ENCODE measurements at regions not wholly inside any gene's neighbourhood (a gene's known extent, or its start where the extent isn't known, plus 50 kb on each side); places are given as distances from the start of the nearest gene placed in this dataset.
"Not testable (repeated sequence)": the region's sequence is repeated elsewhere in the genome, so short reads cannot be mapped to it uniquely, and the experiment has no call there.

GRCh38 chr11:80958987-80959386 is 1518.2 kb upstream of the TENM4 start:
- DNase-seq (ENCODE audit: low read depth) = no peak

DNA sequence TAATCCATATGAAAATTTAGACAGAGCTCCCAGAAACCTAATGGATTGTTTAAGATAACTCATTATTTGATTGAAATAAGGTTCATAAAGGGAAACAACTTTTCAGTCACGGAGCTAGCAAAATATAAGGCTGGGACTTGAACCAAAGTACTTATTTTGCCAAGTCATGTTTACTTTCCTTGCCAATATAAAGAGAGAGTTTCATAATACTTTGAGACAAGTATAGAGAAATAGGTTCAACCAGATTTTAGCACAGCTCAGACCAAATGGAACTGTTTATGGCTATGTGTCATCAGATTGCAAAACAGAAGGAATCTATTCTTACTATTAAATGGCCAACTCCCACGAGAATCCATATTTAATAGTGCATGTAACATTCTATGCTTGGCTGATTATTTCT is 1517.5 kb upstream of the TENM4 start:
- DNase-seq (ENCODE audit: low read depth) = no peak

GRCh38 chr11:80955588-80955987 is 1514.8 kb upstream of the TENM4 start:
- no peak for DNase-seq (ENCODE audit: low read depth)

- no peak for DNase-seq (ENCODE audit: low read depth)
These were observed 1508.0 kb upstream of the TENM4 start for GRCh38 chr11:80948781-80949180.

DNA sequence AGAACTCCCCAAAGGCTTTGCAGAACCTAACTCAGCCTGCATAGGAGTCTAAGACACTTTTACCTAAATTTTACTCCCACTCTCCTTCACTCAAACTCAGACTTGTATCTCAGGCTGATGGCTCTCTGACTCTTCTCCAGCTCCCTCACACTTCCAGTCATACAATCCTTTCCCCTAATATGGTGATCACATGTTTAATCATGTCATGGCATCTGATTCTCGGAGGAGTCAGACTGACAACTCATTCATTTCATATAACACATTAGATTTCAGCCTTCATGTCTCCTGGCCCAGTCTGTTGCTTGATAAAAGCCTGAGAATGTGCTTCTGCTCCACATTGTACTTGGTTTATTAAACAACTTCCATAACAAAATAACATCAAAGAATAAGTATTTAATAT is 1503.9 kb upstream of the TENM4 start:
- DNase-seq (ENCODE audit: low read depth) = no peak

DNA sequence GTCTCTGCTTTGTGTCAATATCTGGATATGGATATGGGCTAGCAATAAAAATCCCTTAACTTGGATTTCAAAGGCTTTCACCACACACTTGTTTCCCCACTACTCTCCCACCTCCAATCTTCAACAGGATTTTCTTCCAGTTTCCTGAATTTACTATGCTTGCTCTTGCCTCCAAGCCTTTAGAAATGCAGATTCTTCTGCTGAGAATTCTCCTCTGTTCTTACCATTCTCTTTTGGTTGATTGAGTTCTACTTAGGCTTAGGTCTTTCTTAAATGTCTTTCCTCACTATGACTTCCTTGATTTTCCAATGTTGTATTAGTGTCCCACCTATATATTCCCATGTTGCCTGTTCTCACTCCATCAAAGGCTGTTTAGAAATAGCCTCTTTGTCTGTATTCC is 1502.4 kb upstream of the TENM4 start:
- no peak for DNase-seq (ENCODE audit: low read depth)

GRCh38 chr11:80937842-80938241 is 1497.0 kb upstream of the TENM4 start:
- DNase-seq (ENCODE audit: low read depth) = no peak

DNA sequence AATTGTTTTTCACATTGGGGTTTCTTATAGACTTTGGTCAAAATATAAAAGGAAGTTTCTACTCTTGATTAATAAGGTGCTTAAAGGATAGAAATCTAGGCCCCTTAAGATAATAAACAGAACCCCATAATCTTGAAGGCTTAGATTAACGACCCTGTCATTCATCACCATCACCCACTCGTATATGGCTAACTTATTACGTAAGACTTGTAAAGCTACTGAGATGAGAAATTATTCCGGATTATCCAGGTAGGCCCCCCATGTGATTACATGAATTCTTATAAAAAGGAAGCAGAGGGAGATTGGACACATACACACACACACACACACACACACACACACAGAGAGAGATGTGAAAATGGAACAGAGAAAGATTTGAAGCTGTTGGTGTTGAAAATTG is 1489.2 kb upstream of the TENM4 start:
- no peak for DNase-seq (ENCODE audit: low read depth)

DNA sequence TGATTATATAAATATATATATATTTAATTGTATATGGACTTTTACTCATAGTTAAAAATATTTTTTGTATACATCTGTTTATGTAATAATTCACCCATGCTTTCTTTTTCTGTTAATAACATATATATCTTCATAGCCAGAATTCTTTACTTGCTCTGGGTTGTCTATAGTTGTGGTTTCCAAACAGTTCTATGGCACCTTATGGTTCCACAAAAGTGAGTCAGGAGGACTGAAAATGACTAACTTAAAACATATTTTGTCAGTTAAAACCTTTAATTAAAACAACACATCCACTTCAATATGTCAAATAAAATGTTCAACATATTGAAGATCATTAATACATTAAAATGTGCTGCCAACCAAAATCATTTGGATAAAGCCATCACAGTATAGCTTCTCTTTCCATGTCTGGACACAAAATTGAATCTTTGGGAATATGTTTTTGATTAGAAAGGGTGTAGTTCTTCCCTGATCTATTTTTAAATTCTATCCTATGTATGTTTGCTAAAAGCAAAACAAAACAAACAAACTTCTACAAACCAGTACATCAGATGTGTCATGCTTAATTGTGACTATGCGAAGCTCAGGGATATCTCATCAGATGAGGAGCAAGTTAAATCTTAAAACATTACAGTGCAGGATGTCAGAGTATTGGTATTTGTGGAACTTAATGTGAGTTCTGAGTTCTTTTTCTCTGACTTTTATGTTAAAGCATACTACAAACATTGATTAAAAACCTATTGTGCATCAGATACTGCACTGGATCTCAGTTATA is 1488.4 kb upstream of the TENM4 start:
- no peak for DNase-seq (ENCODE audit: low read depth)

DNA sequence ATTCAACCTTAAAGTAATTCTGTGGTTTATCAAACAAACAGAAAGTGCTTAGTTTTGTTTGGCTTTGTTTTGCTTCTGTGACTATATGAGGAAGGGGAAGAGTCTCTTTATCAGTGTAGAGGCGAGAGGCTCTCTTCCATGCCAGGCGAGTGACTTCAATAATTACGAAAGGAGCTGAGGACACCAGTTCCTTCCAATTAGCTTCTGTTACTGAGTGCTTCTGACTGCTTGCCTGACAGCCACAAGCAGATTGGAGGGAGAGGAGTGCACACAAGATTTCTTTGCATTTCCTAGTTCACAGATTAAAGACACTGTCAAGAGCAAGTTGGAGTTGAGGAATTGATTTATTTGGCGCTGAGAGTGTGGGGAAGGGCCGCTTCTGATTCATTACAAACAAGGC is 1484.5 kb upstream of the TENM4 start:
- no peak for DNase-seq (ENCODE audit: low read depth)

- DNase-seq (ENCODE audit: low read depth) = not testable (repeated sequence)
These were observed 1480.5 kb upstream of the TENM4 start for GRCh38 chr11:80921310-80921709.

- DNase-seq (ENCODE audit: low read depth) = no peak
These were observed 1475.5 kb upstream of the TENM4 start for GRCh38 chr11:80916173-80916798.

- no peak for DNase-seq (ENCODE audit: low read depth)
These were observed 1473.5 kb upstream of the TENM4 start for GRCh38 chr11:80914311-80914710.

DNA sequence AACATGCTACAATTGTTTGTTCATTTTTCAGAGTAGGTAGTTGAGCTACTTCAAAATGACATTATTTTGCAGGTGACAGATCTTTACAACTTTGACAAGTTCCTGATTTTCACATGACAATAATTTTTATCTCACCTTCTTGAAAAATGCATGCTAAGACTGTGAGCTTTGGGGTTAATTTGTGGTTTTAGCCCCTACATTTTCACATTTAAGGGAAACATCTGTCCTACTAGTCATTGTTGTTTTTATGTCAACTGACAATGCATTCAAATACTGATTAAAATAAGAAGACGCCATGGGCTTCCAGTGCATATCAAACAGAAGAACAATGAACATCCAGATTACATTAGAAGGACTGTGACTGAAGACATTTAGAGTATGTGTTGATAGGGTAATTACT is 1470.8 kb upstream of the TENM4 start:
- DNase-seq (ENCODE audit: low read depth) = no peak

GRCh38 chr11:80900265-80900664 is 1459.4 kb upstream of the TENM4 start:
- no peak for DNase-seq (ENCODE audit: low read depth)

- DNase-seq (ENCODE audit: low read depth) = no peak
These were observed 1458.6 kb upstream of the TENM4 start for GRCh38 chr11:80899381-80899780.

GRCh38 chr11:80898910-80899309 is 1458.1 kb upstream of the TENM4 start:
- no peak for DNase-seq (ENCODE audit: low read depth)

GRCh38 chr11:80886684-80887083 is 1445.9 kb upstream of the TENM4 start:
- DNase-seq (ENCODE audit: low read depth) = no peak

GRCh38 chr11:80873310-80873999 is 1432.6 kb upstream of the TENM4 start:
- DNase-seq (ENCODE audit: low read depth) = no peak

- no peak for DNase-seq (ENCODE audit: low read depth)
These were observed 1431.4 kb upstream of the TENM4 start for GRCh38 chr11:80872116-80872728.

DNA sequence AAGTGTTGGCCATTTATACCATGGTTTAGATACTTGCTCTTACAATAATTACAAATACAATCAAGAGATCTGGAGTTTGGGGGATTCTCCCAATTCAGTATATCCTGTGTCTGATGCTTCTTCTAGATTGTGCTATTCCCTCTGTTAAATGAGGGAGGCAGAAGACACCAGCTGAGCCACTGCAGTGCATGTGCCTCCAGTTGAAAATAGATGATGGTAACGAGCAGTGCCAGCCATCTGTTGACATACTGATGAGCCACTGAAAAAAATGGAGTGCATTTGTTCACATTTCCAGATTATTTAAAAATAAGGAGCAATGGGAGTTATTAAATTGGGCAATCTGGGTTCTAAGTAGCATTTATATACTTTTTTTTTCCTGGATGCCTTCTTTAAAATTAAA is 1428.0 kb upstream of the TENM4 start:
- DNase-seq (ENCODE audit: low read depth) = no peak

- no peak for DNase-seq (ENCODE audit: low read depth)
These were observed 1421.2 kb upstream of the TENM4 start for GRCh38 chr11:80862011-80862410.
